NCI-H748 (cell line): ENCODE measurements at regions not wholly inside any gene's neighbourhood (a gene's known extent, or its start where the extent isn't known, plus 50 kb on each side); places are given as distances from the start of the nearest gene placed in this dataset.

ENCODE experiments used
- DNase-seq: peaks from one replicate; lab custom pipeline; 2025; ENCODE audit not compliant: unreplicated experiment; lab: John Stamatoyannopoulos, UW

DNA sequence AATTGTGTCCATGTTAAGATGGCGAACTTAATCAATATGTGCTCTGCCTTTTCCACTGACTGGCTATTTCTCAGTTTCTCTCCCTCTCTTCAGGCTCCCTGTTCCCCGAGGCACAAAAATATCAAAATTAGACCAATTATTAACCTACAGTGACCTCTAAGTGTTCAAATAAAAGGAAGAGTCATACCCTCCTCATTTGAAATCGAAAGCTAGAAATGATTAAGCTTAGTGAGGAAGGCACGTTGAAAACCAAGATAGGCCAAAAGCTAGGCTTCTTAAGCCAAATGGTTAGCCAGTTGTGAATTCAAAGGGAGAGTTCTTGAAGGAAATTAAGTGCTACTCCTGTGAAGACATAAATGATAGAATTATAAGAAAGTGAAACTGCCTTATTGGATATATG, 81.1 kb upstream of the MBL2 start:
- DNase-seq = no peak

GRCh38 chr10:52836816-52837215, 64.2 kb upstream of the MBL2 start:
- no peak for DNase-seq
